DND-41 (cell line): ENCODE measurements at regions not wholly inside any gene's neighbourhood (a gene's known extent, or its start where the extent isn't known, plus 50 kb on each side); places are given as distances from the start of the nearest gene placed in this dataset.

ENCODE experiments used
- ATAC-seq: fragments of 200-7000 bp; cut with Tn5 transposase; 3 replicates; pipeline ENCODE4 v1.9.1; 2021; ENCODE audit warnings: low read depth; ENCODE audit not compliant: insufficient read depth
- DNase-seq: peaks from one replicate; pipeline ENCODE4 v3.0.0-alpha.2; 2020
- H2AFZ ChIP-seq: 2 replicates; pipeline ENCODE4 v1.6.0; 2012; ENCODE audit warnings: low read depth, low read length
- H3K27ac ChIP-seq: 2 replicates; pipeline ENCODE4 v1.5.1; 2012; ENCODE audit warnings: low read length, inconsistent platforms
- H3K27me3 ChIP-seq: fragments of 200-600 bp; sonication (generic); 2 replicates; pipeline ENCODE4 v1.6.0; 2012; ENCODE audit warnings: low read length, mild to moderate bottlenecking, inconsistent platforms; ENCODE audit not compliant: insufficient read depth, poor library complexity
- H3K36me3 ChIP-seq: 2 replicates; pipeline ENCODE4 v1.5.1; 2012; ENCODE audit warnings: low read length, inconsistent platforms; ENCODE audit not compliant: insufficient read depth
- H3K4me1 ChIP-seq: 2 replicates; pipeline ENCODE4 v1.5.1; 2012; ENCODE audit warnings: mild to moderate bottlenecking, low read length; ENCODE audit not compliant: insufficient read depth
- H3K4me2 ChIP-seq: 2 replicates; pipeline ENCODE4 v1.6.0; 2012; ENCODE audit warnings: mild to moderate bottlenecking, moderate library complexity, low read length, inconsistent platforms; ENCODE audit not compliant: insufficient read depth
- H3K4me3 ChIP-seq, 2 experiments: fragments of 200-600 bp in 1 of 2; shearing (Covaris generic) in 1 of 2; 2 replicates each; pipeline ENCODE4 v1.5.1; 2012 to 2016; ENCODE audit warnings: inconsistent platforms in 2 of 2, low read length in 2 of 2, mild to moderate bottlenecking in 2 of 2, low read depth in 1 of 2, moderate library complexity in 1 of 2
- H3K79me2 ChIP-seq: 2 replicates; pipeline ENCODE4 v1.6.0; 2012; ENCODE audit warnings: low read length, inconsistent platforms; ENCODE audit not compliant: insufficient read depth
- H3K9ac ChIP-seq: 2 replicates; pipeline ENCODE4 v1.6.0; 2012; ENCODE audit warnings: low read depth, mild to moderate bottlenecking, inconsistent platforms, low read length, moderate library complexity
- H3K9me3 ChIP-seq: 2 replicates; pipeline ENCODE4 v1.5.1; 2012; ENCODE audit warnings: low read length, moderate library complexity, mild to moderate bottlenecking, inconsistent platforms; ENCODE audit not compliant: insufficient read depth, severe bottlenecking
- H4K20me1 ChIP-seq: 2 replicates; pipeline ENCODE4 v1.6.0; 2012; ENCODE audit warnings: low read length; ENCODE audit not compliant: insufficient read depth
- CTCF ChIP-seq: IDR thresholded peaks from 2 replicates; pipeline ENCODE4 v1.5.1; 2012; ENCODE audit warnings: borderline replicate concordance, low read length, moderate library complexity, mild to moderate bottlenecking; ENCODE audit not compliant: poor library complexity, severe bottlenecking; ENCODE audit errors: extremely low read depth
- EZH2 ChIP-seq: IDR thresholded peaks from 3 replicates; pipeline ENCODE4 v1.6.1; 2012; ENCODE audit warnings: borderline replicate concordance, low read depth, mild to moderate bottlenecking, moderate library complexity, low read length, inconsistent platforms; ENCODE audit not compliant: severe bottlenecking

DNA sequence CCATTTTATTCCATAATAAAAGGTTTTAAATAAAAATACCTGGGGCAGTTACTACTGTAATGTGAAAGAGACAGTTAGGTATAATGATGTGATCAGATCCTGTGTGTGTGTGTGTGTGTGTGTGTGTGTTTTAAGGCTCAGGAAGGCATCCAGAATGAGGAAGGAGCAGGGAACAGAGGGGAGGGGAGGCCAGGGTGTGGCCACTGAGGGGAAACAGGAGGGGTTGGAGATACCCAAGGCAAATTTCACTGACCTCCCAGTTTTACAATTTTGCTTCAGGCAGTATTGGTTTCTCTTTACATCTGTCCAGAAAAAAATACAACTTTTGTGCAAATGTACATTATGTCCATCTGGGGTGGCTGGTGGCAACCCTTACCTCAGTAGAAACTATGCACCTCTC, 163.5 kb upstream of the FBXO11 start:
- Histone ChIP-seq H3K9ac (no peak overlapping the region), H3K9me3 (no peaks in the 10 kb centered on the region), H3K36me3 (no peaks in the 10 kb centered on the region), H3K4me2 (no peak overlapping the region), H4K20me1 (no peaks in the 10 kb centered on the region), H3K27ac (no peak overlapping the region), H3K27me3 (peaks cover 8% of the 10 kb centered on the region), H3K79me2 (no peaks in the 10 kb centered on the region), H3K4me3 (no peak overlapping the region), H3K4me1 (no peaks in the 10 kb centered on the region), H2AFZ (no peak overlapping the region)
- DNase-seq (no peak), ATAC-seq (no peak)
- TF ChIP-seq CTCF (no peak), EZH2 (no peak)

DNA sequence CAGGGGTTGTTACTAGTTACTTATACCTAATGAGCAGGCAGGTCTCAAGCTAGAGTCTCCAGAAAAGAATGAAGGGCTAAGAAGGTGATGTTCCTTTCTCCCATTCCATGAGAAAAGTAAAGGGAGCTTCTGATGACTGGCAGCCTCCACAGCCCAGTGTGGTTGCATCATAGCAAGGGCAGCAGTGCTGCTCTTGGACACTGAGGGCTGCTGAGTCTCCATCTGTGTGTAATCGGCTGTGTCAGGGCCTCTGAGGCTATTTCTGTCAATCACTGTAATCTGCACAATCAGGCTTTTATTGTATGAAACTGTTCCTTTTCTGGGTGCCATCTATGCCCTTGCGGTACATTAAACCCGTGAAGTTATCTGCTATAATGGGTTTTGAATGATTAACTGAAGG, 164.1 kb upstream of the FBXO11 start:
- no peaks in the 10 kb centered on the region for H3K36me3 ChIP-seq

GRCh38 chr2:48072583-48072982, 166.3 kb upstream of the FBXO11 start:
- Histone ChIP-seq H3K36me3 (no peaks in the 10 kb centered on the region), H4K20me1 (no peaks in the 10 kb centered on the region), H3K79me2 (no peaks in the 10 kb centered on the region), H2AFZ (no peak overlapping the region), H3K4me2 (no peak overlapping the region), H3K9ac (no peak overlapping the region), H3K9me3 (no peaks in the 10 kb centered on the region), H3K4me3 (no peak overlapping the region), H3K27ac (no peak overlapping the region), H3K27me3 (peaks cover 3% of the 10 kb centered on the region), H3K4me1 (no peaks in the 10 kb centered on the region)
- ATAC-seq = no peak
- TF ChIP-seq CTCF = no peak
- TF ChIP-seq EZH2 = no peak
- no peak for DNase-seq

More for the DNA sequence above, 164.1 kb upstream of the FBXO11 start:
- H3K4me2 ChIP-seq = no peak overlapping the region
- H3K27ac ChIP-seq = no peak overlapping the region
- no peaks in the 10 kb centered on the region for H3K9me3 ChIP-seq
- H3K79me2 ChIP-seq = no peaks in the 10 kb centered on the region
- DNase-seq (no peak), ATAC-seq (no peak)
- H3K9ac ChIP-seq = no peak overlapping the region
- H4K20me1 ChIP-seq = no peaks in the 10 kb centered on the region
- TF ChIP-seq CTCF = no peak
- TF ChIP-seq EZH2 = no peak
- no peaks in the 10 kb centered on the region for H3K4me1 ChIP-seq
- no peak overlapping the region for H3K4me3 ChIP-seq
- peaks cover 3% of the 10 kb centered on the region for H3K27me3 ChIP-seq
- H2AFZ ChIP-seq = no peak overlapping the region

- Histone ChIP-seq H3K36me3 (no peaks in the 10 kb centered on the region), H3K27ac (no peak overlapping the region), H3K9ac (no peak overlapping the region), H3K27me3 (peaks cover 3% of the 10 kb centered on the region), H3K4me3 (no peak overlapping the region), H3K4me1 (no peaks in the 10 kb centered on the region), H4K20me1 (no peaks in the 10 kb centered on the region), H3K79me2 (no peaks in the 10 kb centered on the region), H3K4me2 (no peak overlapping the region), H3K9me3 (no peaks in the 10 kb centered on the region), H2AFZ (no peak overlapping the region)
- ATAC-seq = no peak
- no peak for DNase-seq
- no peak for TF ChIP-seq EZH2
- TF ChIP-seq CTCF = no peak
Measured at GRCh38 chr2:48075631-48076030, 169.3 kb upstream of the FBXO11 start.
